ENCODE measurements at regions not wholly inside any gene's neighbourhood (a gene's known extent, or its start where the extent isn't known, plus 50 kb on each side); places are given as distances from the start of the nearest gene placed in this dataset.
"Not testable (repeated sequence)": the region's sequence is repeated elsewhere in the genome, so short reads cannot be mapped to it uniquely, and the experiment has no call there.

GRCh38 chr11:82398300-82398815 is 335.3 kb downstream of the FAM181B start:
- Mint-ChIP-seq H3K36me3 (ENCODE audit: insufficient read depth in 1 of 3, low read depth in 3 of 3) (no peaks in the 10 kb centered on the region), H3K27me3 (ENCODE audit: low read depth) (no peaks in the 10 kb centered on the region), H3K4me3 (no peak overlapping the region), H3K4me1 (no peaks in the 10 kb centered on the region), H3K9me3 (no peaks in the 10 kb centered on the region; a peak in 1 of 5 replicates), H3K27ac (no peak overlapping the region)
- no peak overlapping the region for H2BK20ac ChIP-seq (ENCODE audit: low read depth, low read length, poor library complexity, severe bottlenecking)
- H3K79me2 ChIP-seq (ENCODE audit: insufficient read depth, low read length) = no peaks in the 10 kb centered on the region
- H3K4me1 ChIP-seq (ENCODE audit: insufficient read depth, low read length) = no peaks in the 10 kb centered on the region
- H3K23me2 ChIP-seq (ENCODE audit: insufficient read length, low read depth, low read length, poor library complexity, severe bottlenecking) = no peaks in the 10 kb centered on the region
- no peak overlapping the region for H4K8ac ChIP-seq (replicated peaks; ENCODE audit: insufficient read length, low read depth, low read length)
- no peak overlapping the region for H2AFZ ChIP-seq (ENCODE audit: low read length)
- no peak overlapping the region for H3K14ac ChIP-seq (ENCODE audit: insufficient read depth, low read length)
- DNase-seq = no peak
- no CpG with 5 or more reads among the region's 4 CpGs for WGBS (ENCODE audit: extremely low coverage, insufficient read length, low lambda C conversion rate)
- no peak overlapping the region for H3K4me2 ChIP-seq (ENCODE audit: insufficient read depth, insufficient read length, low read length)
- no peak overlapping the region for H3K23ac ChIP-seq (ENCODE audit: insufficient read length, low read depth, low read length)
- no peak overlapping the region for H2BK12ac ChIP-seq (ENCODE audit: insufficient read length, low read depth, low read length)
- H3K79me1 ChIP-seq (ENCODE audit: insufficient read depth, low read depth, low read length, poor library complexity, severe bottlenecking) = no peaks in the 10 kb centered on the region
- H2BK5ac ChIP-seq (ENCODE audit: insufficient read length, low read length) = no peak overlapping the region
- H2AK5ac ChIP-seq (ENCODE audit: insufficient read length, low read length) = no peak overlapping the region
- H4K91ac ChIP-seq (ENCODE audit: insufficient read length, low read depth, low read length) = no peak overlapping the region
- H3T11ph ChIP-seq (ENCODE audit: low read length) = no peak overlapping the region
- H3K9ac ChIP-seq (ENCODE audit: extremely low read depth, insufficient read length, low read length) = no peak overlapping the region
- no peak overlapping the region for H3K27ac ChIP-seq (ENCODE audit: insufficient read length, low read depth, low read length)
- no peak for TF ChIP-seq CTCF (conservative IDR thresholded peaks at IDR 0.05)
- H2BK120ac ChIP-seq (ENCODE audit: low read depth, low read length, poor library complexity, severe bottlenecking) = no peak overlapping the region
- no peaks in the 10 kb centered on the region for H3K27me3 ChIP-seq (ENCODE audit: insufficient read depth, low read length)
- H3K56ac ChIP-seq (ENCODE audit: insufficient read length, low read depth, low read length) = no peak overlapping the region
- no peak overlapping the region for H3K4ac ChIP-seq (ENCODE audit: low read depth, low read length)
- H2BK15ac ChIP-seq (ENCODE audit: low read depth, low read length) = no peak overlapping the region
- H4K20me1 ChIP-seq (ENCODE audit: control insufficient read depth, insufficient read depth, insufficient read length) = no peaks in the 10 kb centered on the region
- H4K5ac ChIP-seq (ENCODE audit: insufficient read length, low read depth, low read length) = no peak overlapping the region
- H3K18ac ChIP-seq (ENCODE audit: insufficient read length, low read depth, low read length) = no peak overlapping the region
- H3K9me3 ChIP-seq (ENCODE audit: control insufficient read depth, low read depth, low read length) = no peaks in the 10 kb centered on the region

GRCh38 chr11:82396639-82397038 is 337.0 kb downstream of the FAM181B start:
- not testable (repeated sequence) for DNase-seq; H3K79me1 ChIP-seq (ENCODE audit: insufficient read depth, low read depth, low read length, poor library complexity, severe bottlenecking); H4K91ac ChIP-seq (ENCODE audit: insufficient read length, low read depth, low read length); H2BK15ac ChIP-seq (ENCODE audit: low read depth, low read length); H4K8ac ChIP-seq (replicated peaks; ENCODE audit: insufficient read length, low read depth, low read length); H3K9me3 ChIP-seq (ENCODE audit: control insufficient read depth, low read depth, low read length); H3K4me1 Mint-ChIP-seq; H2AFZ ChIP-seq (ENCODE audit: low read length); H3K4me3 Mint-ChIP-seq; H2BK5ac ChIP-seq (ENCODE audit: insufficient read length, low read length); H2BK12ac ChIP-seq (ENCODE audit: insufficient read length, low read depth, low read length); H3K56ac ChIP-seq (ENCODE audit: insufficient read length, low read depth, low read length); H3K27ac Mint-ChIP-seq; H4K20me1 ChIP-seq (ENCODE audit: control insufficient read depth, insufficient read depth, insufficient read length); H3K4me1 ChIP-seq (ENCODE audit: insufficient read depth, low read length); H3K14ac ChIP-seq (ENCODE audit: insufficient read depth, low read length); H3K9ac ChIP-seq (ENCODE audit: extremely low read depth, insufficient read length, low read length); H3T11ph ChIP-seq (ENCODE audit: low read length); H3K23ac ChIP-seq (ENCODE audit: insufficient read length, low read depth, low read length); H3K79me2 ChIP-seq (ENCODE audit: insufficient read depth, low read length); H4K5ac ChIP-seq (ENCODE audit: insufficient read length, low read depth, low read length); H3K23me2 ChIP-seq (ENCODE audit: insufficient read length, low read depth, low read length, poor library complexity, severe bottlenecking); H3K36me3 Mint-ChIP-seq (ENCODE audit: insufficient read depth in 1 of 3, low read depth in 3 of 3); H3K27me3 Mint-ChIP-seq (ENCODE audit: low read depth); H3K9me3 Mint-ChIP-seq; H3K27ac ChIP-seq (ENCODE audit: insufficient read length, low read depth, low read length); H3K4me2 ChIP-seq (ENCODE audit: insufficient read depth, insufficient read length, low read length); H3K27me3 ChIP-seq (ENCODE audit: insufficient read depth, low read length); H2BK20ac ChIP-seq (ENCODE audit: low read depth, low read length, poor library complexity, severe bottlenecking); H2BK120ac ChIP-seq (ENCODE audit: low read depth, low read length, poor library complexity, severe bottlenecking); H2AK5ac ChIP-seq (ENCODE audit: insufficient read length, low read length); H3K4ac ChIP-seq (ENCODE audit: low read depth, low read length); H3K18ac ChIP-seq (ENCODE audit: insufficient read length, low read depth, low read length)
- WGBS (ENCODE audit: extremely low coverage, insufficient read length, low lambda C conversion rate) = no CpG with 5 or more reads among the region's 5 CpGs

All from H9 (cell line).